ENCODE measurements at regions not wholly inside any gene's neighbourhood (a gene's known extent, or its start where the extent isn't known, plus 50 kb on each side); places are given as distances from the start of the nearest gene placed in this dataset.

GRCh38 chr4:116520886-116521285 lies 564.5 kb downstream of the TRAM1L1 start:
- Histone ChIP-seq H3K9ac (ENCODE audit: insufficient read depth, low read length) (no peak overlapping the region), H3K4me3 (replicated peaks in 1 of 4; ENCODE audit: control extremely low read depth in 1 of 4, insufficient read depth in 1 of 4, low read depth in 3 of 4, low read length in 4 of 4) (no peak overlapping the region), H4K20me1 (ENCODE audit: control insufficient read depth, extremely low read depth, insufficient read depth, low read length) (no peaks in the 10 kb centered on the region), H3K36me3 (ENCODE audit: control insufficient read depth, insufficient read depth, low read length) (no peaks in the 10 kb centered on the region), H3K79me2 (ENCODE audit: control insufficient read depth, insufficient read depth, low read length) (no peaks in the 10 kb centered on the region), H2AFZ (ENCODE audit: low read length) (no peak overlapping the region), H3K4me2 (ENCODE audit: extremely low read depth, insufficient read depth, low read length) (no peak overlapping the region), H3K4me1 (ENCODE audit: control insufficient read depth, extremely low read depth, insufficient read depth, low read length) (no peaks in the 10 kb centered on the region), H3K9me3 (ENCODE audit: control insufficient read depth, insufficient read depth, low read depth, low read length) (no peaks in the 10 kb centered on the region), H3K27me3 (ENCODE audit: control insufficient read depth, insufficient read depth, low read length) (no peaks in the 10 kb centered on the region), H3K27ac (ENCODE audit: insufficient read depth, low read length) (no peak overlapping the region)
- TF ChIP-seq CTCF (conservative IDR thresholded peaks at IDR 0.05 in 1 of 2, IDR thresholded peaks at IDR 0.05 in 1 of 2; ENCODE audit: low read depth in 1 of 2, low read length in 2 of 2) (no peak), EZH2 (IDR thresholded peaks at IDR 0.05; ENCODE audit: low read length, missing control alignments) (no peak)
- no peak for DNase-seq (ENCODE audit: low read depth in 2 of 2)

GRCh38 chr4:116516711-116517110 lies 568.7 kb downstream of the TRAM1L1 start:
- Histone ChIP-seq H3K27ac (ENCODE audit: insufficient read depth, low read length) (no peak overlapping the region), H3K4me3 (replicated peaks in 1 of 4; ENCODE audit: control extremely low read depth in 1 of 4, insufficient read depth in 1 of 4, low read depth in 3 of 4, low read length in 4 of 4) (no peak overlapping the region), H3K9ac (ENCODE audit: insufficient read depth, low read length) (no peak overlapping the region), H3K79me2 (ENCODE audit: control insufficient read depth, insufficient read depth, low read length) (no peaks in the 10 kb centered on the region), H3K36me3 (ENCODE audit: control insufficient read depth, insufficient read depth, low read length) (no peaks in the 10 kb centered on the region), H3K9me3 (ENCODE audit: control insufficient read depth, insufficient read depth, low read depth, low read length) (no peaks in the 10 kb centered on the region), H3K4me2 (ENCODE audit: extremely low read depth, insufficient read depth, low read length) (no peak overlapping the region), H4K20me1 (ENCODE audit: control insufficient read depth, extremely low read depth, insufficient read depth, low read length) (no peaks in the 10 kb centered on the region), H3K4me1 (ENCODE audit: control insufficient read depth, extremely low read depth, insufficient read depth, low read length) (no peaks in the 10 kb centered on the region), H3K27me3 (ENCODE audit: control insufficient read depth, insufficient read depth, low read length) (no peaks in the 10 kb centered on the region), H2AFZ (ENCODE audit: low read length) (no peak overlapping the region)
- DNase-seq (ENCODE audit: low read depth in 2 of 2), result no peak
- TF ChIP-seq EZH2 (IDR thresholded peaks at IDR 0.05; ENCODE audit: low read length, missing control alignments) (no peak), CTCF (conservative IDR thresholded peaks at IDR 0.05 in 1 of 2, IDR thresholded peaks at IDR 0.05 in 1 of 2; ENCODE audit: low read depth in 1 of 2, low read length in 2 of 2) (no peak)

GRCh38 chr4:116515959-116516358 lies 569.4 kb downstream of the TRAM1L1 start:
- H3K9ac ChIP-seq (ENCODE audit: insufficient read depth, low read length), result no peak overlapping the region
- no peak overlapping the region for H3K4me3 ChIP-seq (replicated peaks in 1 of 4; ENCODE audit: control extremely low read depth in 1 of 4, insufficient read depth in 1 of 4, low read depth in 3 of 4, low read length in 4 of 4)
- H3K79me2 ChIP-seq (ENCODE audit: control insufficient read depth, insufficient read depth, low read length), result no peaks in the 10 kb centered on the region
- no peaks in the 10 kb centered on the region for H3K9me3 ChIP-seq (ENCODE audit: control insufficient read depth, insufficient read depth, low read depth, low read length)
- H3K4me1 ChIP-seq (ENCODE audit: control insufficient read depth, extremely low read depth, insufficient read depth, low read length), result no peaks in the 10 kb centered on the region
- H4K20me1 ChIP-seq (ENCODE audit: control insufficient read depth, extremely low read depth, insufficient read depth, low read length), result no peaks in the 10 kb centered on the region
- no peak overlapping the region for H3K4me2 ChIP-seq (ENCODE audit: extremely low read depth, insufficient read depth, low read length)
- H3K36me3 ChIP-seq (ENCODE audit: control insufficient read depth, insufficient read depth, low read length), result no peaks in the 10 kb centered on the region
- no peak for TF ChIP-seq CTCF (conservative IDR thresholded peaks at IDR 0.05 in 1 of 2, IDR thresholded peaks at IDR 0.05 in 1 of 2; ENCODE audit: low read depth in 1 of 2, low read length in 2 of 2)
- TF ChIP-seq EZH2 (IDR thresholded peaks at IDR 0.05; ENCODE audit: low read length, missing control alignments), result no peak
- no peak for DNase-seq (ENCODE audit: low read depth in 2 of 2)
- no peak overlapping the region for H3K27ac ChIP-seq (ENCODE audit: insufficient read depth, low read length)
- H3K27me3 ChIP-seq (ENCODE audit: control insufficient read depth, insufficient read depth, low read length), result no peaks in the 10 kb centered on the region
- H2AFZ ChIP-seq (ENCODE audit: low read length), result no peak overlapping the region
